ENCODE measurements at regions not wholly inside any gene's neighbourhood (a gene's known extent, or its start where the extent isn't known, plus 50 kb on each side); places are given as distances from the start of the nearest gene placed in this dataset.

DNA sequence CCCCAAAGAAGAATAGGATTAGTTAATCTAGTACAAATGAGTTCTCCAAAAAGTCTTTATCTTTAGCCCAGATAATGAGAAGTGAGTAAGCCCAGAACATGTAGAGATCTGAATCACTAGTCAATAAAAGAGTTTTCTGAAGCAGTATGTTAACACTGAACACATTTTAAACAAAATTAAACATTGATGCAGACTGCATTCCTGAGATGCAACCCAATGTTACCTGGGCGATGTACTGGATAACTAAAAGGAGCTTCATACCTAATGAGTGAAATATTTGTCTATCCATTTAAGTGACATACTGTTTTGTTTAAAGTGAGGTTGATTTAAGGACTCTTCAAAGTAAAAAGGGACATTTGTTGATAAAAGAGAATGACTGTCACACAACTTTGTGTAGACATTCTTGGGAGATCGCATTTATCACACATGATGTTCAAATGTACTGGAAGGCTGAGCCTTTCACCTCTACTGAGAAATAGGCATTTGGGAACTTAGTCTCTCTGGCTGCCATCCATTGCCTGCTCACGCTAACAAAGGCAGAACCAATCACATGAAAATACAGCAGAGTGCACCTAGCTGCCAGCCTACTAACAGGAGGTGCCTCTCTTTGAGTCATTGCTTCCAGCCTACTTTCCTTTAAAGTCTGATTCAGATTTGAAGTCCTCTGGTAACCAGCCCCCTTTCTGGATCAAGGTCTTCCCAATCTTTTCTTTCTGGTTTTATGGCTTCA lies 287.7 kb downstream of the BTG1 start:
- TF ChIP-seq, protein P1, sequence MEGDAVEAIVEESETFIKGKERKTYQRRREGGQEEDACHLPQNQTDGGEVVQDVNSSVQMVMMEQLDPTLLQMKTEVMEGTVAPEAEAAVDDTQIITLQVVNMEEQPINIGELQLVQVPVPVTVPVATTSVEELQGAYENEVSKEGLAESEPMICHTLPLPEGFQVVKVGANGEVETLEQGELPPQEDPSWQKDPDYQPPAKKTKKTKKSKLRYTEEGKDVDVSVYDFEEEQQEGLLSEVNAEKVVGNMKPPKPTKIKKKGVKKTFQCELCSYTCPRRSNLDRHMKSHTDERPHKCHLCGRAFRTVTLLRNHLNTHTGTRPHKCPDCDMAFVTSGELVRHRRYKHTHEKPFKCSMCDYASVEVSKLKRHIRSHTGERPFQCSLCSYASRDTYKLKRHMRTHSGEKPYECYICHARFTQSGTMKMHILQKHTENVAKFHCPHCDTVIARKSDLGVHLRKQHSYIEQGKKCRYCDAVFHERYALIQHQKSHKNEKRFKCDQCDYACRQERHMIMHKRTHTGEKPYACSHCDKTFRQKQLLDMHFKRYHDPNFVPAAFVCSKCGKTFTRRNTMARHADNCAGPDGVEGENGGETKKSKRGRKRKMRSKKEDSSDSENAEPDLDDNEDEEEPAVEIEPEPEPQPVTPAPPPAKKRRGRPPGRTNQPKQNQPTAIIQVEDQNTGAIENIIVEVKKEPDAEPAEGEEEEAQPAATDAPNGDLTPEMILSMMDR (IDR thresholded peaks at IDR 0.05), result no peak
- no peak for TF ChIP-seq POLR2A (IDR thresholded peaks at IDR 0.05)
